ENCODE measurements at regions not wholly inside any gene's neighbourhood (a gene's known extent, or its start where the extent isn't known, plus 50 kb on each side); places are given as distances from the start of the nearest gene placed in this dataset.
"Not testable (repeated sequence)": the region's sequence is repeated elsewhere in the genome, so short reads cannot be mapped to it uniquely, and the experiment has no call there.

DNA sequence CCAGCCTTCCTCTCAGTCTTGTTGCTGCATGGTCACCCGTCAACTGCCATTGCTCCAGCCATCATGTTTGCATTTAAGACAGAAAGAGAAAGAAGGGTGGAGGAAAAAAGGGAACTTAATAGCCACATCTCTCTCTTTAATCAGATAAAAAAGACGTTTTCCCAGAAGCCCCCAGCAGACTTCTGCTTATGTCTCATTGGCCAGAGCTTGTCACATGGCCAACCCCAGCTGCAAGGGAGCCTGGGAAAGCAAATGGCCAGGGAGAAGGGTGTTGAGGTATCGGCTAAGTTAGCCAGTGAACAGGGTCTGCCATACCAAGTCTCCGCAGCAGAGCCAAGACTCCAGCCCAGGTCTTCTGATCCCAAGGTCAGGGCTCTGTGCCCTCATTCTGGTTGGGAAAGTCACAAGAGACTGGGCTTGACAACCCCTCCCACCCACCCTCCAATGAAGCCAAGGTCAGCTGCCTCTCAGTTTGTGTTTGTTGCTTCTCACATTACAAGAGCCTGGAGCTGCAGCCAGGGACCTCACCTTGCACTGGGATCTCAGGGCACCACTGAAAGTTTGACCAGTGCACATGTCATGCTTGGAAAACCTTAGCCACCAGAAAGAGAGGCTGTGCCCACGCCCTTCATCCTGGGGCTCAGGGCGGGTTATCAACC is 80.3 kb upstream of the LYZL2 start:
- no peak overlapping the region for H3K4me2 ChIP-seq
- no peak for DNase-seq (ENCODE audit: low spot score)
- no peaks in the 10 kb centered on the region for H3K36me3 ChIP-seq
- H3K27ac ChIP-seq, result no peak overlapping the region
- no peaks in the 10 kb centered on the region for H3K79me2 ChIP-seq (ENCODE audit: low read depth)
- H4K20me1 ChIP-seq (ENCODE audit: low read depth), result no peaks in the 10 kb centered on the region
- peaks cover 8% of the 10 kb centered on the region for H3K4me1 ChIP-seq
- TF ChIP-seq, protein P1, sequence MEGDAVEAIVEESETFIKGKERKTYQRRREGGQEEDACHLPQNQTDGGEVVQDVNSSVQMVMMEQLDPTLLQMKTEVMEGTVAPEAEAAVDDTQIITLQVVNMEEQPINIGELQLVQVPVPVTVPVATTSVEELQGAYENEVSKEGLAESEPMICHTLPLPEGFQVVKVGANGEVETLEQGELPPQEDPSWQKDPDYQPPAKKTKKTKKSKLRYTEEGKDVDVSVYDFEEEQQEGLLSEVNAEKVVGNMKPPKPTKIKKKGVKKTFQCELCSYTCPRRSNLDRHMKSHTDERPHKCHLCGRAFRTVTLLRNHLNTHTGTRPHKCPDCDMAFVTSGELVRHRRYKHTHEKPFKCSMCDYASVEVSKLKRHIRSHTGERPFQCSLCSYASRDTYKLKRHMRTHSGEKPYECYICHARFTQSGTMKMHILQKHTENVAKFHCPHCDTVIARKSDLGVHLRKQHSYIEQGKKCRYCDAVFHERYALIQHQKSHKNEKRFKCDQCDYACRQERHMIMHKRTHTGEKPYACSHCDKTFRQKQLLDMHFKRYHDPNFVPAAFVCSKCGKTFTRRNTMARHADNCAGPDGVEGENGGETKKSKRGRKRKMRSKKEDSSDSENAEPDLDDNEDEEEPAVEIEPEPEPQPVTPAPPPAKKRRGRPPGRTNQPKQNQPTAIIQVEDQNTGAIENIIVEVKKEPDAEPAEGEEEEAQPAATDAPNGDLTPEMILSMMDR (IDR thresholded peaks at IDR 0.05), result no peak
- TF ChIP-seq EZH2phosphoT487 (IDR thresholded peaks at IDR 0.05), result no peak
- TF ChIP-seq EZH2 (IDR thresholded peaks at IDR 0.05), result no peak
- H3K9ac ChIP-seq, result no peak overlapping the region
- Mint-ChIP-seq H3K9me3 (peaks cover 20% of the 10 kb centered on the region), H3K4me1 (peaks cover 13% of the 10 kb centered on the region), H3K36me3 (peaks cover 3% of the 10 kb centered on the region), H3K27ac (no peak overlapping the region), H3K27me3 (ENCODE audit: insufficient read depth, low read depth) (peaks cover 15% of the 10 kb centered on the region), H3K4me3 (no peak overlapping the region)
- no peak overlapping the region for H2AFZ ChIP-seq (replicated peaks)
- H3K4me3 ChIP-seq, result no peak overlapping the region
- no peaks in the 10 kb centered on the region for H3K9me3 ChIP-seq (ENCODE audit: low read depth)
- no peaks in the 10 kb centered on the region for H3F3A ChIP-seq (ENCODE audit: low read depth)
- H3K27me3 ChIP-seq, result no peaks in the 10 kb centered on the region

DNA sequence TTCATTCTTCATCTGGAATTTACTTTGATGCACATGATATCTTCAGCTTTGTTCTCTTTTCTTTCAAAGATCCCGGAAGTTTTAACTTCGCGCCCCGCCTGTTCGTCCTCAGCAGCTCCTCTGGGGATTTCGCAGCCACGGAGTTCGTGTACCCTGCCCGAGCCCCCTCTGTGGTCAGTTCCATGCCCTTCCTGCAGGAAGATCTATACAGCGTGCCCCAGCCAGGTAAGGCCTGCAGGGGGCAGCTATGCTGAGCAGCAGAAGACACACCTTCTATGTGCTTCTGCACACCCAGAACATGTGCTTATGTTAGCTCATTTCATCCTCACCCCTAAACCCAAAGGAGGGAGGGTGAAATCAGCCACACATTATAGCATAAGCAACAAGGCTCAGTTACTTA is 79.7 kb upstream of the LYZL2 start:
- Histone ChIP-seq H3K79me2 (ENCODE audit: low read depth) (no peaks in the 10 kb centered on the region), H3K27ac (no peak overlapping the region), H3K9ac (no peak overlapping the region), H3K4me2 (no peak overlapping the region), H3K36me3 (no peaks in the 10 kb centered on the region), H2AFZ (replicated peaks) (no peak overlapping the region), H4K20me1 (ENCODE audit: low read depth) (no peaks in the 10 kb centered on the region), H3K4me3 (no peak overlapping the region), H3F3A (ENCODE audit: low read depth) (no peaks in the 10 kb centered on the region), H3K9me3 (ENCODE audit: low read depth) (no peaks in the 10 kb centered on the region), H3K4me1 (peaks cover 8% of the 10 kb centered on the region), H3K27me3 (no peaks in the 10 kb centered on the region)
- peaks cover 10% of the 10 kb centered on the region for H3K27me3 Mint-ChIP-seq (ENCODE audit: insufficient read depth, low read depth)
- TF ChIP-seq, protein P1 (IDR thresholded peaks at IDR 0.05), result no peak
- no peak overlapping the region for H3K27ac Mint-ChIP-seq
- no peak for DNase-seq (ENCODE audit: low spot score)
- H3K4me1 Mint-ChIP-seq, result peaks cover 19% of the 10 kb centered on the region
- peaks cover 3% of the 10 kb centered on the region for H3K36me3 Mint-ChIP-seq
- no peak overlapping the region for H3K4me3 Mint-ChIP-seq
- peaks cover 14% of the 10 kb centered on the region for H3K9me3 Mint-ChIP-seq

DNA sequence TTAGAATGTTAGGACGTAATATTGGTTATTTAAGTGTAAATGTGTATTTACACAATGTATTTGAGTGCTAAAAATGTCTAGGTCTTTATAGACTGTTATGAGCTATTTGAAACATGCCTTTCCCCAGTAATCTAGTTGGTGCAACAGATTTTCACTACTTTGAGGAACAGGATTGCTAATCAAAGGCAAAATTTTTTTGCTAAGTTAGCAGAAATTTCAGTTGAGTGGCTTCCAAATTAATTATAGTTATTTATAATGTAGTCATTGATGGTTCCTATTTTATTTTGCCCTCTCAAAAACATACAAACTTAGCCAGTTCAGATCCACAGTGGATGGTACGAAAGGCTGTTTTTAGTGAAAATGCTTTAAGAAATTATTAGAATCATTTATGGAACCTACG is 78.7 kb upstream of the LYZL2 start:
- Histone ChIP-seq H3K27me3 (no peaks in the 10 kb centered on the region), H3K4me1 (peaks cover 8% of the 10 kb centered on the region), H4K20me1 (ENCODE audit: low read depth) (no peaks in the 10 kb centered on the region), H3F3A (ENCODE audit: low read depth) (no peaks in the 10 kb centered on the region), H3K9me3 (ENCODE audit: low read depth) (no peaks in the 10 kb centered on the region), H3K27ac (no peak overlapping the region), H3K79me2 (ENCODE audit: low read depth) (no peaks in the 10 kb centered on the region), H3K9ac (no peak overlapping the region), H2AFZ (replicated peaks) (no peak overlapping the region), H3K4me3 (no peak overlapping the region), H3K36me3 (no peaks in the 10 kb centered on the region), H3K4me2 (no peak overlapping the region)
- TF ChIP-seq EZH2 (IDR thresholded peaks at IDR 0.05), result no peak
- TF ChIP-seq EZH2phosphoT487 (IDR thresholded peaks at IDR 0.05), result no peak
- TF ChIP-seq, protein P1 (IDR thresholded peaks at IDR 0.05), result no peak
- Mint-ChIP-seq H3K4me3 (no peak overlapping the region), H3K36me3 (peaks cover 2% of the 10 kb centered on the region), H3K27ac (no peak overlapping the region), H3K9me3 (peaks cover 10% of the 10 kb centered on the region), H3K4me1 (peaks cover 25% of the 10 kb centered on the region), H3K27me3 (ENCODE audit: insufficient read depth, low read depth) (peaks cover 10% of the 10 kb centered on the region)
- DNase-seq (ENCODE audit: low spot score), result no peak

DNA sequence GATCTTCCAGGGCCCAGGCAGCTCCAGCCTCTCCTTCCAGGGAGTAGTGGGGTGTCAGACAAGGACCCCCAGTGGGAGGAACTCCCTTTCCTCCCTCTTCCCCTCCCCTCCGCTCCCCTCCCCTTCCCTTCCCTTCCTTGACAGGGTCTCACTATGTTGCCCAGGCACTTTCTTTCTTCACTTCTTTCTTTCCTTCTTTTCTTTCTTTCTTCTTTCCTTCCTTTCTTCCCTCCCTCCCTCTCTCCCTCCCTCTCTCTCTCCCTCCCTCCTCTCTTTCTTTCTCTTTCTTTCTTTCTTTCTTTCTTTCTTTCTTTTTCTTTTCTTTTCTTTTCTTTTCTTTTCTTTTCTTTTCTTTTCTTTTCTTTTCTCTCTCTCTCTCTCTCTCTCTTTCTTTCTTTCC is 76.6 kb upstream of the LYZL2 start:
- H3K27me3 ChIP-seq; DNase-seq (ENCODE audit: low spot score); H3K9me3 Mint-ChIP-seq; H4K20me1 ChIP-seq (ENCODE audit: low read depth); H3K79me2 ChIP-seq (ENCODE audit: low read depth); H3F3A ChIP-seq (ENCODE audit: low read depth); H3K36me3 Mint-ChIP-seq; H2AFZ ChIP-seq (replicated peaks); H3K4me3 ChIP-seq; H3K27ac ChIP-seq; H3K4me3 Mint-ChIP-seq; H3K27ac Mint-ChIP-seq; H3K9ac ChIP-seq; H3K4me2 ChIP-seq; H3K4me1 ChIP-seq; H3K36me3 ChIP-seq; H3K9me3 ChIP-seq (ENCODE audit: low read depth): not testable (repeated sequence)
- Mint-ChIP-seq H3K27me3 (ENCODE audit: insufficient read depth, low read depth) (peaks cover 13% of the 10 kb centered on the region), H3K4me1 (peaks cover 34% of the 10 kb centered on the region)
